BLaER1 treated with 17β-estradiol and CSF1 and Interleukin-3, amounts not matched to agents 10 nM and 100 nM (cell line): ENCODE measurements at regions not wholly inside any gene's neighbourhood (a gene's known extent, or its start where the extent isn't known, plus 50 kb on each side); places are given as distances from the start of the nearest gene placed in this dataset.

ENCODE experiments used
- H3K27ac ChIP-seq, 11 experiments: shearing (Covaris generic); formaldehyde crosslinking; 2 replicates each; pipeline ENCODE4 v1.8.1; 2022
- H3K27me3 ChIP-seq, 11 experiments: shearing (Covaris generic); formaldehyde crosslinking; 2 replicates each; pipeline ENCODE4 v1.8.1; 2022
- H3K36me3 ChIP-seq, 11 experiments: shearing (Covaris generic); formaldehyde crosslinking; 2 replicates each; pipeline ENCODE4 v1.8.1; 2022
- H3K4me1 ChIP-seq, 10 experiments: shearing (Covaris generic); formaldehyde crosslinking; 2 replicates each; pipeline ENCODE4 v1.8.1; 2022
- H3K4me2 ChIP-seq, 11 experiments: shearing (Covaris generic); formaldehyde crosslinking; 2 replicates each; pipeline ENCODE4 v1.8.1; 2022
- H3K4me3 ChIP-seq, 10 experiments: shearing (Covaris generic); formaldehyde crosslinking; 2 replicates each; pipeline ENCODE4 v1.8.1; 2022
- H3K9ac ChIP-seq, 11 experiments: shearing (Covaris generic); formaldehyde crosslinking; 2 replicates each; pipeline ENCODE4 v1.8.1; 2022
- H3K9me3 ChIP-seq, 11 experiments: shearing (Covaris generic); formaldehyde crosslinking; replicated peaks in 1 of 11; 2 replicates each; pipeline ENCODE4 v1.8.1; 2022
- H4K20me1 ChIP-seq, 11 experiments: shearing (Covaris generic); formaldehyde crosslinking; 2 replicates each; pipeline ENCODE4 v1.8.1; 2022
- Cebpa-rat ChIP-seq, 11 experiments: shearing (Covaris generic); IDR thresholded peaks; 2 replicates each; pipeline ENCODE4 v1.8.1; 2022

GRCh38 chr21:22201669-22202068 lies 1203.5 kb downstream of the NCAM2 start:
- no peaks in the 10 kb centered on the region for H3K9me3 ChIP-seq
- no peaks in the 10 kb centered on the region for H3K4me1 ChIP-seq
- no peaks in the 10 kb centered on the region for H3K27me3 ChIP-seq
- no peak overlapping the region for H3K27ac ChIP-seq
- H3K36me3 ChIP-seq: no peaks in the 10 kb centered on the region
- H3K4me2 ChIP-seq: no peak overlapping the region
- no peak overlapping the region for H3K9ac ChIP-seq
- no peak for TF ChIP-seq Cebpa-rat (IDR thresholded peaks at IDR 0.05)
- H4K20me1 ChIP-seq: no peaks in the 10 kb centered on the region
- no peak overlapping the region for H3K4me3 ChIP-seq

- Histone ChIP-seq H3K4me1 (no peaks in the 10 kb centered on the region), H3K9ac (no peak overlapping the region), H3K4me3 (no peak overlapping the region), H4K20me1 (no peaks in the 10 kb centered on the region), H3K27me3 (no peaks in the 10 kb centered on the region), H3K27ac (no peak overlapping the region), H3K36me3 (no peaks in the 10 kb centered on the region), H3K9me3 (peaks cover 0 to 8% (median 7%) of the 10 kb centered on the region in 11 experiments; a peak in 12 of 22 replicates), H3K4me2 (no peak overlapping the region)
- TF ChIP-seq Cebpa-rat (IDR thresholded peaks at IDR 0.05): no peak
These were observed 1211.1 kb downstream of the NCAM2 start for GRCh38 chr21:22209304-22209700.

- Histone ChIP-seq H3K27me3 (no peaks in the 10 kb centered on the region), H3K9me3 (peaks cover 0 to 8% (median 7%) of the 10 kb centered on the region in 11 experiments; a peak in 12 of 22 replicates), H3K27ac (no peak overlapping the region), H3K9ac (no peak overlapping the region), H3K4me2 (no peak overlapping the region), H3K4me1 (no peaks in the 10 kb centered on the region), H4K20me1 (no peaks in the 10 kb centered on the region), H3K4me3 (no peak overlapping the region), H3K36me3 (no peaks in the 10 kb centered on the region)
- no peak for TF ChIP-seq Cebpa-rat (IDR thresholded peaks at IDR 0.05)
These were observed 1213.7 kb downstream of the NCAM2 start for GRCh38 chr21:22211943-22212342.

- Histone ChIP-seq H3K4me1 (no peaks in the 10 kb centered on the region), H3K36me3 (no peaks in the 10 kb centered on the region), H3K4me2 (no peak overlapping the region), H3K27ac (no peak overlapping the region), H4K20me1 (no peaks in the 10 kb centered on the region), H3K27me3 (no peaks in the 10 kb centered on the region), H3K9ac (no peak overlapping the region), H3K4me3 (no peak overlapping the region), H3K9me3 (no peaks in the 10 kb centered on the region)
- TF ChIP-seq Cebpa-rat (IDR thresholded peaks at IDR 0.05): no peak
These were observed 1225.2 kb downstream of the NCAM2 start for GRCh38 chr21:22223385-22223784.

DNA sequence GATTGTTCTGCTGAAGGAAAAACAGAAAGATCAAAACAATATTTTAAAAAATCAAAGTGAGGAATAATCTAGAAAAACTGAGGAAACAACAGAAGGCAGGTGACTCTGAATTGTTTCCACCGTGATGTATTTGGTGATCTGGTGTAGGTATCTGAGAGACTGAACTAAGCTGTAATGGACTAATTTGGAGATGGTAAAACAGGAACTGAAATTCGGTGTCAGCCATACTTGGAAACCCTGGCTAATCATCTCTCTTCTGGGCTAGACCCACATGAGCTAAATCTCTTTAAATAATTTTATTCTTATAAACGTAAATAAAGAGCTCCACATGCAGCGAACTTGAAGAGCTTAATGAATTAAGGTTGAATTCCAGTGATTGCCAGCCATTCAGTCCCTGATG lies 1226.1 kb downstream of the NCAM2 start:
- H3K27ac ChIP-seq: no peak overlapping the region
- H4K20me1 ChIP-seq: no peaks in the 10 kb centered on the region
- H3K36me3 ChIP-seq: no peaks in the 10 kb centered on the region
- H3K4me3 ChIP-seq: no peak overlapping the region
- no peak overlapping the region for H3K9ac ChIP-seq
- TF ChIP-seq Cebpa-rat (IDR thresholded peaks at IDR 0.05): no peak
- H3K27me3 ChIP-seq: no peaks in the 10 kb centered on the region
- no peak overlapping the region for H3K4me2 ChIP-seq
- no peaks in the 10 kb centered on the region for H3K4me1 ChIP-seq
- no peaks in the 10 kb centered on the region for H3K9me3 ChIP-seq

GRCh38 chr21:22225299-22225698 lies 1227.1 kb downstream of the NCAM2 start:
- Histone ChIP-seq H3K9ac (no peak overlapping the region), H3K4me2 (no peak overlapping the region), H3K4me3 (no peak overlapping the region), H4K20me1 (no peaks in the 10 kb centered on the region), H3K36me3 (no peaks in the 10 kb centered on the region), H3K9me3 (no peaks in the 10 kb centered on the region), H3K4me1 (no peaks in the 10 kb centered on the region), H3K27ac (no peak overlapping the region), H3K27me3 (no peaks in the 10 kb centered on the region)
- no peak for TF ChIP-seq Cebpa-rat (IDR thresholded peaks at IDR 0.05)

GRCh38 chr21:22231013-22231412 lies 1232.8 kb downstream of the NCAM2 start:
- H3K36me3 ChIP-seq: no peaks in the 10 kb centered on the region
- H3K9ac ChIP-seq: no peak overlapping the region
- H3K27me3 ChIP-seq: no peaks in the 10 kb centered on the region
- H3K9me3 ChIP-seq: no peaks in the 10 kb centered on the region
- H3K27ac ChIP-seq: no peak overlapping the region
- H3K4me1 ChIP-seq: no peaks in the 10 kb centered on the region
- TF ChIP-seq Cebpa-rat (IDR thresholded peaks at IDR 0.05): no peak
- no peak overlapping the region for H3K4me3 ChIP-seq
- no peak overlapping the region for H3K4me2 ChIP-seq
- H4K20me1 ChIP-seq: no peaks in the 10 kb centered on the region

- no peaks in the 10 kb centered on the region for H3K27me3 ChIP-seq
- H3K4me1 ChIP-seq: no peaks in the 10 kb centered on the region
- H3K27ac ChIP-seq: no peak overlapping the region
- no peak for TF ChIP-seq Cebpa-rat (IDR thresholded peaks at IDR 0.05)
- H3K9ac ChIP-seq: no peak overlapping the region
- 0 out of 22 replicates have a peak overlapping the region, but pooled peaks of 1 of the 11 experiments have one; percentile 16 for H3K4me2 ChIP-seq
- H4K20me1 ChIP-seq: no peaks in the 10 kb centered on the region
- H3K4me3 ChIP-seq: no peak overlapping the region
- H3K36me3 ChIP-seq: no peaks in the 10 kb centered on the region
- H3K9me3 ChIP-seq: peaks cover 0 to 6% (median 0%) of the 10 kb centered on the region in 11 experiments; a peak in 4 of 22 replicates
These were observed 1237.8 kb downstream of the NCAM2 start for GRCh38 chr21:22235866-22236590.

- Histone ChIP-seq H3K4me1 (no peaks in the 10 kb centered on the region), H3K9ac (no peak overlapping the region), H3K4me3 (no peak overlapping the region), H4K20me1 (no peaks in the 10 kb centered on the region), H3K4me2 (no peak overlapping the region), H3K9me3 (no peaks in the 10 kb centered on the region), H3K36me3 (no peaks in the 10 kb centered on the region), H3K27me3 (no peaks in the 10 kb centered on the region), H3K27ac (no peak overlapping the region)
- TF ChIP-seq Cebpa-rat (IDR thresholded peaks at IDR 0.05): no peak
These were observed 1246.3 kb downstream of the NCAM2 start for GRCh38 chr21:22244516-22244915.

DNA sequence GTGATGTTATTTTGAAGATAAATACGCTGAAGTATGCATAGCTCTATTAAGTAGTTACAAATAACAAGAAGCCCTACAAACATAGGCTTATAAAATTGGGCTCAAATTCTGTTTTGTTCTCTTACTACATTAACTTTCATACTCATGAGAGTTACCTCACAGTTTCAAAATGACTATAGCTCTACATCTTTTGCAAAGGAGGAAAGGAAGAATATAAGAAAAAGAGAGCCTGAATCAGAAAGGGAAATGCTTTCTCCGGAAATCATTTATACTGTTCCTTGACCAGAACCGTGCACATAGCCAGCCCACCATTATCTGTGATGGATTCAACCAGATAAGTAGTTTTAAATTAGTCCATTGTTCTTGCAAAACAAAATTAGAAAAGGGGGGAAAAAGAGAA lies 1252.1 kb downstream of the NCAM2 start:
- H3K4me3 ChIP-seq: no peak overlapping the region
- H3K4me1 ChIP-seq: no peaks in the 10 kb centered on the region
- peaks cover 0 to 4% (median 0%) of the 10 kb centered on the region in 11 experiments; a peak in 2 of 22 replicates for H3K9me3 ChIP-seq
- no peak overlapping the region for H3K4me2 ChIP-seq
- no peaks in the 10 kb centered on the region for H4K20me1 ChIP-seq
- H3K27me3 ChIP-seq: no peaks in the 10 kb centered on the region
- TF ChIP-seq Cebpa-rat (IDR thresholded peaks at IDR 0.05): no peak
- no peak overlapping the region for H3K27ac ChIP-seq
- H3K9ac ChIP-seq: no peak overlapping the region
- no peaks in the 10 kb centered on the region for H3K36me3 ChIP-seq
